ENCODE measurements at regions not wholly inside any gene's neighbourhood (a gene's known extent, or its start where the extent isn't known, plus 50 kb on each side); places are given as distances from the start of the nearest gene placed in this dataset.

- H3K27me3 Mint-ChIP-seq (ENCODE audit: low read depth) = peaks cover 8% of the 10 kb centered on the region
Measured at GRCh38 chr5:133681896-133682295, 69.6 kb upstream of the FSTL4 start.

GRCh38 chr5:133680830-133681565, 68.7 kb upstream of the FSTL4 start:
- Mint-ChIP-seq H3K4me1 (ENCODE audit: low read depth) (peaks cover 3% of the 10 kb centered on the region), H3K4me3 (ENCODE audit: low read depth) (no peak overlapping the region), H3K9me3 (no peaks in the 10 kb centered on the region), H3K27ac (no peak overlapping the region), H3K36me3 (ENCODE audit: low read depth) (no peaks in the 10 kb centered on the region), H3K27me3 (ENCODE audit: low read depth) (peaks cover 8% of the 10 kb centered on the region)
- DNase-seq (ENCODE audit: low spot score) = no peak
- intact Hi-C loops (cut with micrococcal nuclease) = no loop called here

More at GRCh38 chr5:133681896-133682295, 69.6 kb upstream of the FSTL4 start:
- Mint-ChIP-seq H3K4me1 (ENCODE audit: low read depth) (peaks cover 3% of the 10 kb centered on the region), H3K4me3 (ENCODE audit: low read depth) (no peak overlapping the region), H3K9me3 (no peaks in the 10 kb centered on the region), H3K36me3 (ENCODE audit: low read depth) (no peaks in the 10 kb centered on the region), H3K27ac (no peak overlapping the region)
- no peak for DNase-seq (ENCODE audit: low spot score)
- intact Hi-C loops (cut with micrococcal nuclease) = no loop called here

- no peak for DNase-seq (ENCODE audit: low spot score)
- Mint-ChIP-seq H3K27ac (no peak overlapping the region), H3K36me3 (ENCODE audit: low read depth) (no peaks in the 10 kb centered on the region), H3K4me3 (ENCODE audit: low read depth) (no peak overlapping the region), H3K27me3 (ENCODE audit: low read depth) (peaks cover 9% of the 10 kb centered on the region), H3K4me1 (ENCODE audit: low read depth) (peaks cover 3% of the 10 kb centered on the region), H3K9me3 (no peaks in the 10 kb centered on the region)
- intact Hi-C loops (cut with micrococcal nuclease) = no loop called here
Measured at GRCh38 chr5:133679534-133679933, 67.2 kb upstream of the FSTL4 start.

GRCh38 chr5:133675376-133676154, 63.2 kb upstream of the FSTL4 start:
- no peak for DNase-seq (ENCODE audit: low spot score)
- H3K4me1 Mint-ChIP-seq (ENCODE audit: low read depth) = no peaks in the 10 kb centered on the region
- no peaks in the 10 kb centered on the region for H3K36me3 Mint-ChIP-seq (ENCODE audit: low read depth)
- H3K4me3 Mint-ChIP-seq (ENCODE audit: low read depth) = no peak overlapping the region
- H3K27ac Mint-ChIP-seq = no peak overlapping the region
- intact Hi-C loops (cut with micrococcal nuclease) = no loop called here
- H3K27me3 Mint-ChIP-seq (ENCODE audit: low read depth) = peaks cover 21% of the 10 kb centered on the region
- no peaks in the 10 kb centered on the region for H3K9me3 Mint-ChIP-seq

- Mint-ChIP-seq H3K27me3 (ENCODE audit: low read depth) (peaks cover 19% of the 10 kb centered on the region), H3K36me3 (ENCODE audit: low read depth) (no peaks in the 10 kb centered on the region), H3K27ac (no peak overlapping the region), H3K9me3 (no peaks in the 10 kb centered on the region), H3K4me1 (ENCODE audit: low read depth) (no peaks in the 10 kb centered on the region), H3K4me3 (ENCODE audit: low read depth) (no peak overlapping the region)
- no peak for DNase-seq (ENCODE audit: low spot score)
- intact Hi-C loops (cut with micrococcal nuclease) = no loop called here
Measured at GRCh38 chr5:133670336-133670735, 58.0 kb upstream of the FSTL4 start.

- Mint-ChIP-seq H3K4me1 (ENCODE audit: low read depth) (no peaks in the 10 kb centered on the region), H3K36me3 (ENCODE audit: low read depth) (no peaks in the 10 kb centered on the region), H3K4me3 (ENCODE audit: low read depth) (no peak overlapping the region), H3K27me3 (ENCODE audit: low read depth) (peaks cover 19% of the 10 kb centered on the region), H3K9me3 (no peaks in the 10 kb centered on the region), H3K27ac (no peak overlapping the region)
- intact Hi-C loops (cut with micrococcal nuclease) = no loop called here
- no peak for DNase-seq (ENCODE audit: low spot score)
Measured at GRCh38 chr5:133669472-133669871, 57.1 kb upstream of the FSTL4 start.

- Mint-ChIP-seq H3K4me1 (ENCODE audit: low read depth) (no peaks in the 10 kb centered on the region), H3K9me3 (no peaks in the 10 kb centered on the region), H3K4me3 (ENCODE audit: low read depth) (no peak overlapping the region), H3K36me3 (ENCODE audit: low read depth) (no peaks in the 10 kb centered on the region), H3K27me3 (ENCODE audit: low read depth) (peaks cover 19% of the 10 kb centered on the region), H3K27ac (no peak overlapping the region)
- no peak for DNase-seq (ENCODE audit: low spot score)
- intact Hi-C loops (cut with micrococcal nuclease) = no loop called here
Measured at GRCh38 chr5:133668458-133668857, 56.1 kb upstream of the FSTL4 start.

GRCh38 chr5:133667217-133667616, 54.9 kb upstream of the FSTL4 start:
- Mint-ChIP-seq H3K27ac (no peak overlapping the region), H3K9me3 (no peaks in the 10 kb centered on the region), H3K27me3 (ENCODE audit: low read depth) (peaks cover 11% of the 10 kb centered on the region), H3K36me3 (ENCODE audit: low read depth) (no peaks in the 10 kb centered on the region), H3K4me3 (ENCODE audit: low read depth) (no peak overlapping the region), H3K4me1 (ENCODE audit: low read depth) (no peaks in the 10 kb centered on the region)
- intact Hi-C loops (cut with micrococcal nuclease) = no loop called here
- no peak for DNase-seq (ENCODE audit: low spot score)

GRCh38 chr5:133665571-133665970, 53.2 kb upstream of the FSTL4 start:
- no peak for DNase-seq (ENCODE audit: low spot score)

GRCh38 chr5:133664422-133664821, 52.1 kb upstream of the FSTL4 start:
- no peak overlapping the region for H3K27ac Mint-ChIP-seq
- H3K9me3 Mint-ChIP-seq = no peaks in the 10 kb centered on the region
- H3K4me3 Mint-ChIP-seq (ENCODE audit: low read depth) = no peak overlapping the region
- peaks cover 9% of the 10 kb centered on the region for H3K27me3 Mint-ChIP-seq (ENCODE audit: low read depth)
- H3K36me3 Mint-ChIP-seq (ENCODE audit: low read depth) = no peaks in the 10 kb centered on the region
- H3K4me1 Mint-ChIP-seq (ENCODE audit: low read depth) = no peaks in the 10 kb centered on the region
- DNase-seq (ENCODE audit: low spot score) = no peak
- intact Hi-C loops (cut with micrococcal nuclease) = no loop called here

More at GRCh38 chr5:133665571-133665970, 53.2 kb upstream of the FSTL4 start:
- no peak overlapping the region for H3K4me3 Mint-ChIP-seq (ENCODE audit: low read depth)
- H3K9me3 Mint-ChIP-seq = no peaks in the 10 kb centered on the region
- H3K27me3 Mint-ChIP-seq (ENCODE audit: low read depth) = peaks cover 8% of the 10 kb centered on the region
- H3K36me3 Mint-ChIP-seq (ENCODE audit: low read depth) = no peaks in the 10 kb centered on the region
- H3K4me1 Mint-ChIP-seq (ENCODE audit: low read depth) = no peaks in the 10 kb centered on the region
- H3K27ac Mint-ChIP-seq = no peak overlapping the region
- intact Hi-C loops (cut with micrococcal nuclease) = no loop called here

- intact Hi-C loops (cut with micrococcal nuclease) = no loop called here
- Mint-ChIP-seq H3K36me3 (ENCODE audit: low read depth) (no peaks in the 10 kb centered on the region), H3K27me3 (ENCODE audit: low read depth) (peaks cover 14% of the 10 kb centered on the region), H3K4me3 (ENCODE audit: low read depth) (no peak overlapping the region), H3K4me1 (ENCODE audit: low read depth) (no peaks in the 10 kb centered on the region), H3K9me3 (no peaks in the 10 kb centered on the region), H3K27ac (no peak overlapping the region)
- DNase-seq (ENCODE audit: low spot score) = no peak
Measured at GRCh38 chr5:133663397-133664054, 51.2 kb upstream of the FSTL4 start.

- Mint-ChIP-seq H3K27ac (no peak overlapping the region), H3K36me3 (ENCODE audit: low read depth) (no peaks in the 10 kb centered on the region), H3K4me1 (ENCODE audit: low read depth) (no peaks in the 10 kb centered on the region), H3K27me3 (ENCODE audit: low read depth) (peaks cover 18% of the 10 kb centered on the region), H3K4me3 (ENCODE audit: low read depth) (no peak overlapping the region), H3K9me3 (no peaks in the 10 kb centered on the region)
- intact Hi-C loops (cut with micrococcal nuclease) = no loop called here
- DNase-seq (ENCODE audit: low spot score) = no peak
Measured at GRCh38 chr5:133662578-133662977, 50.2 kb upstream of the FSTL4 start.
